ENCODE measurements at regions not wholly inside any gene's neighbourhood (a gene's known extent, or its start where the extent isn't known, plus 50 kb on each side); places are given as distances from the start of the nearest gene placed in this dataset.

GRCh38 chr1:198904321-198904720 lies 265.5 kb downstream of the PTPRC start:
- DNase-seq (ENCODE audit: low read depth), result no peak

GRCh38 chr1:198906739-198907422 lies 268.0 kb downstream of the PTPRC start:
- no peak for DNase-seq (ENCODE audit: low read depth)

GRCh38 chr1:198907423-198907746 lies 268.5 kb downstream of the PTPRC start:
- no peak for DNase-seq (ENCODE audit: low read depth)

GRCh38 chr1:198908995-198909394 lies 270.2 kb downstream of the PTPRC start:
- no peak for DNase-seq (ENCODE audit: low read depth)

GRCh38 chr1:198909973-198910372 lies 271.1 kb downstream of the PTPRC start:
- DNase-seq (ENCODE audit: low read depth), result no peak

- DNase-seq (ENCODE audit: low read depth), result no peak
Measured at GRCh38 chr1:198910816-198911215, 272.0 kb downstream of the PTPRC start.

- DNase-seq (ENCODE audit: low read depth), result no peak
Measured at GRCh38 chr1:198912046-198912445, 273.2 kb downstream of the PTPRC start.

- no peak for DNase-seq (ENCODE audit: low read depth)
Measured at GRCh38 chr1:198913667-198914066, 274.8 kb downstream of the PTPRC start.

GRCh38 chr1:198915327-198916231 lies 276.7 kb downstream of the PTPRC start:
- no peak for DNase-seq (ENCODE audit: low read depth)

GRCh38 chr1:198917226-198917625 lies 278.4 kb downstream of the PTPRC start:
- no peak for DNase-seq (ENCODE audit: low read depth)

- no peak for DNase-seq (ENCODE audit: low read depth)
Measured at GRCh38 chr1:198918920-198919319, 280.1 kb downstream of the PTPRC start.

GRCh38 chr1:198919667-198920398 lies 281.0 kb downstream of the PTPRC start:
- DNase-seq (ENCODE audit: low read depth), result no peak

GRCh38 chr1:198922638-198923430 lies 284.0 kb downstream of the PTPRC start:
- DNase-seq (ENCODE audit: low read depth), result no peak

GRCh38 chr1:198923993-198924392 lies 285.2 kb downstream of the PTPRC start:
- no peak for DNase-seq (ENCODE audit: low read depth)

GRCh38 chr1:198925567-198925966 lies 286.7 kb downstream of the PTPRC start:
- DNase-seq (ENCODE audit: low read depth), result no peak

GRCh38 chr1:198927129-198927528 lies 288.3 kb downstream of the PTPRC start:
- DNase-seq (ENCODE audit: low read depth), result no peak

- DNase-seq (ENCODE audit: low read depth), result no peak
Measured at GRCh38 chr1:198929111-198929604, 290.3 kb downstream of the PTPRC start.

GRCh38 chr1:198929961-198930599 lies 291.2 kb downstream of the PTPRC start:
- DNase-seq (ENCODE audit: low read depth), result no peak

- no peak for DNase-seq (ENCODE audit: low read depth)
Measured at GRCh38 chr1:198932351-198932991, 293.6 kb downstream of the PTPRC start.

- DNase-seq (ENCODE audit: low read depth), result no peak
Measured at GRCh38 chr1:198933515-198934222, 294.8 kb downstream of the PTPRC start.
